GM18873 (cell line): ENCODE measurements at regions not wholly inside any gene's neighbourhood (a gene's known extent, or its start where the extent isn't known, plus 50 kb on each side); places are given as distances from the start of the nearest gene placed in this dataset.
A peak's percentile ranks its signal among the peaks of the same experiment; 100 is the strongest.

Experiments
- ATAC-seq: cut with Tn5 transposase; IDR thresholded peaks from one replicate; pipeline ENCODE4 v1.9.1; 2021; ENCODE audit warnings: mild to moderate bottlenecking, moderate library complexity, moderate number of reproducible peaks; ENCODE audit not compliant: unreplicated experiment, low FRiP score

GRCh38 chr15:66927201-66928077 is 138.0 kb upstream of the SMAD3 start:
- no peak for ATAC-seq

- ATAC-seq: no peak
These were observed 137.3 kb upstream of the SMAD3 start for GRCh38 chr15:66928101-66928500.

GRCh38 chr15:66928784-66929183 is 136.6 kb upstream of the SMAD3 start:
- no peak for ATAC-seq

GRCh38 chr15:66929843-66930402 is 135.5 kb upstream of the SMAD3 start:
- no peak for ATAC-seq

GRCh38 chr15:66931768-66932633 is 133.4 kb upstream of the SMAD3 start:
- no peak for ATAC-seq

GRCh38 chr15:66932634-66933024 is 132.8 kb upstream of the SMAD3 start:
- ATAC-seq: no peak

GRCh38 chr15:66933932-66934867 is 131.2 kb upstream of the SMAD3 start:
- ATAC-seq: no peak

GRCh38 chr15:66934868-66935520 is 130.4 kb upstream of the SMAD3 start:
- ATAC-seq: no peak

GRCh38 chr15:66935688-66936087 is 129.7 kb upstream of the SMAD3 start:
- no peak for ATAC-seq

- ATAC-seq: no peak
These were observed 129.1 kb upstream of the SMAD3 start for GRCh38 chr15:66936109-66936860.

GRCh38 chr15:66936861-66937582 is 128.4 kb upstream of the SMAD3 start:
- no peak for ATAC-seq

- ATAC-seq: no peak
These were observed 127.8 kb upstream of the SMAD3 start for GRCh38 chr15:66937588-66937987.

- no peak for ATAC-seq
These were observed 127.1 kb upstream of the SMAD3 start for GRCh38 chr15:66938114-66938830.

GRCh38 chr15:66939016-66939415 is 126.4 kb upstream of the SMAD3 start:
- no peak for ATAC-seq

- ATAC-seq: no peak
These were observed 125.9 kb upstream of the SMAD3 start for GRCh38 chr15:66939451-66940023.

GRCh38 chr15:66940368-66940767 is 125.0 kb upstream of the SMAD3 start:
- peak; percentile 57 for ATAC-seq

- no peak for ATAC-seq
These were observed 124.2 kb upstream of the SMAD3 start for GRCh38 chr15:66941108-66941711.
